ENCODE measurements at regions not wholly inside any gene's neighbourhood (a gene's known extent, or its start where the extent isn't known, plus 50 kb on each side); places are given as distances from the start of the nearest gene placed in this dataset.
"Not testable (repeated sequence)": the region's sequence is repeated elsewhere in the genome, so short reads cannot be mapped to it uniquely, and the experiment has no call there.

DNA sequence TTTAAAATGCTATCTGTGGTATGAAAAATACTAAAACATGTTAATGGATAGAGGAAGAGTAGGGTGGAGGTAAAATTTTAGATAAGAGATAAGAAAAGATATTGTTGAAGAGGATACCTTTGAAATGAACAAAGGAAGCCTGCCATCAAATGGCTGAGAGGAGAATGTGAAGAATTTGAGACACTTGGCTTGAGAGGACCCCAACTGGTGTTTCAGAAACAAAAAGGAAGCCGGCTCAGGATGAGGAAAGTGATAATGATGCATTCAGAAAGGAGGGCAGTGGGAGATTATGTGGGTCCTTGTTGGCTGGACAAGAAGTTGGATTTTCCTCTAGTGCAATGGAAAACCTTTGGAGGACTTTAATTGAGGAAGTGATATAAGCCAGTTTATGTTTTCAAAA is 264.4 kb downstream of the DUSP6 start:
- DNase-seq, result no peak

DNA sequence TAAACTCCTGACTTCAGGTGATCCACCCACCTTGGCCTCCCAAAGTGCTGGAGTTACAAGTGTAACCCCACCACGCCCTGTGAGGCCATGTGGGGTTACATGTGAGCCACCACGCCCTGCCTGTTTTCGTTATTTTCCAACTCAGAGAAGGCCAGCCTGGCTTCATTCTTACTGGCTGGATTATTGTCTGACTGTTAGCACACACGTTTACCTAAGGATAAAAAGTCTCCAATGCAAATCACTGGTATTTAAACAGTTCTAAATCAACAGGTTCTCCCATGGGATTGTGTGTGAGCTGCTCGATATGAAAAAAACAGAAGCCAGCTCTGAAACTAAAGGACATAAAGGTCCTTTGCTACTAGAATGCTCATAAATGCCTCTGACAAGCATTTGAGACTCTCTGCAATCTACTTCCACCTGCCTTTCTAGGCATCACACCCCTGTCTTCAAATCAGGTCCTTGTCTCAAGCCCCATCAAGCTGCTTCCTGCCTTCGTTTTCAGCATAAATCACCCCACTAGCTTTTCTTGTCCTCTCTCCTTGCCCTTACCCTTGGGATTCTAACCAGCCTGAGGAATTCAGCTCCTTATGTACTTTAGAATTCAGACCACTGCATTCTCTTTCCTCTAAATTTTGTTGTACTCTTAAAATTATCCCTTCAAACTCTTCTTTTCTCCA is 265.0 kb downstream of the DUSP6 start:
- no peak for DNase-seq

DNA sequence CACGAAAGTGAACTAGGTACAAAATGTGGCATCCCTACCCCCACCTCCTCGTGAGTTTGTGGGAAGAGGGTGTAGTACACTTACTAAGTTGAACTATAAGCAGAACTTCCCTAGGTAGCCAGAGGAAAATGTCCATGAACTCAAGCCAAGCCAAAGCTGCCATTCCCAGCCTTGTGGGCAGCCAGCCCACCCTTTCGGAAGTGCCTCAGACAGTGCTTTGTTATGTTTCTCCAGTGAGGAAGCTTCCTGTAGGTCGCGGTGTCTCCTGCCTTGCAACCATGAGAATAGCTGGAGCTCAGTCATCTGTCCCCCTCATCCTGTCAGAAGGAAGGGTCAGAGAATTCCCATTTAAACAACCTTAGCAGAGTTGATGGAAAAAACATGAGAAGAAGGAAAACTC is 266.9 kb downstream of the DUSP6 start:
- DNase-seq, result no peak

DNA sequence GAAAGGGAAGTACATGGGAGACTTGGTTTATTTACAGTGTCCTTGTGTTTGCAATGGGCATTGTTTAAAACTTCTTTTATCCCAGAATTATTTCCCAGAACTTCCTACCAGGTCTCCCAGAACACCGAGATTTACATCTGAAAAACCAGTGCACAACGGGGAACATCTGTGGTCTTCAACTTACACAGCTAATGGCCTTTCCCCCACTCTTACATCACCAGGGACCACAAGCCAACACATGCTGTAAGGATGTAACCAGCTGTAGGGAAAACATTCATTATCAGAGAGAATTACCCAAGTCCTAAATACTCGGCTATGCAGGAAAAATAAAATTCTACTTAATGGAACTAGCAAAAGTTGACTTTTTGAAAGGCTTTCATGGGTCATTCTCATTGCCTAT is 267.6 kb downstream of the DUSP6 start:
- no peak for DNase-seq

DNA sequence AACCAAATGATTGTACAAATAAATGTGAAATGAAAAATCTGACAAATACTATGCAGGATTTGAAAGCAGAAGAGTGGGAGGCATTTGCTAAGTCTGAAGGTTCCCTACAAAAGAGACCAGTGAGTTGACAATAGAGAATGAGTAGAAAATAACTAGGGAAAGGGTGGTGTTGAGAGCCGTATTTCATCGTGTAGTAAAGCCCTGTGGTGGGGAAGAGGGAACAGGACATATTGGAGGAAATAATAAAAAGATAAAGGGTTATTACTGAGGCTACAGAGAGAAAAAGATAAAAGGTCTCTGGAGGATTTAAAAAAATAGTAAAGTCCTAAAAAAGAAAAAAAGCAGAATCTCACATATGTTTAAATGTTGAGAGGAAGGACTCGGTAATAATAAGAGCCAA is 268.8 kb downstream of the DUSP6 start:
- DNase-seq, result no peak

DNA sequence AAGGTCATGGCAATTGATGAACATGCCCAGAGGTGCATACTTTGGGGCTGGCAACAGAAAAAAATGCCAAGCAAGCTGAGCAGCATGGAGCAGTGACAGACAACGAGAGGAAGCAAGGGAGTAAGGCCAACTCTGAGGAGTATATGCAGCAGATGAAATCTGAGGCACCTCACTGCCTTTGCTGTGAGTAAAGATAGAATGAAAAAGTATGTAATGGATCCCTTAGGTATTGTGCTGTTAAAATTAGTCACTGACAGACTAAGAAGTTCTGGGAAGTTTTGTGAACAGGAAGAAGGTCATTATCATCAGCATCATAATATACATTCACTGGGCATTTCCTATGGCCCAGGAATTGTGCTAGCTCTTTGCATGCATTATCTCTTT is 269.9 kb downstream of the DUSP6 start:
- no peak for DNase-seq

DNA sequence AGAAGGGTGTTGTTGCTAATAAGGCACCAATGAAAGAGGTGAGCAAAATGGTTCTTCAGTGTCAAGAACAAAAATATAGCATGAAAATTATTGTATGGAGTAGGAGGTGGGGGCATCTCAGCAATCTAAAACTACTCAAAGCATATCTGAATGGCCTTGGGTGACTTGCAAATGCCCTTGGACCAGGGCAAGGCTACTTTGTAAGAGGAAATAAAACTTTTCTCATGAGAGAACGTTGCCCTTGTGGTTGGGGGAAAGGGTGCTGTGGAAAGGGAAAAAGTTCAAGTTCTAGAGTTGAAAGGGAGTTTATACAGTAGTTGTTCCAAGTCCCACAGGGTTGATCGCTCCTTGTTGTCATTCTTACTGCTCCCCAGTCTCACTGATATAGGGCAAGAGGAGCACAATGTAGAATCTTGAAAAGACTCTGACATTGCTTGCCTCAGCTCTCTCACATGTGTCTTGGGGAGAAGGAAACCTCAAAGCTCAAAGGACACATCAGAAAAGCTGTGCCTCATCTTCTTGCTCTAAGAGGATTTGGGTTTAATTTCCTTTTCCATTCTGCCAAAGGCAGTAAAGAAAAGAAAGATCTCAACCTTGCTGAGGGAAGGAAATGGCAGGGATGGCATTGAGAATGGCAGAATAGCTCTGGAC is 270.5 kb downstream of the DUSP6 start:
- DNase-seq, result no peak

DNA sequence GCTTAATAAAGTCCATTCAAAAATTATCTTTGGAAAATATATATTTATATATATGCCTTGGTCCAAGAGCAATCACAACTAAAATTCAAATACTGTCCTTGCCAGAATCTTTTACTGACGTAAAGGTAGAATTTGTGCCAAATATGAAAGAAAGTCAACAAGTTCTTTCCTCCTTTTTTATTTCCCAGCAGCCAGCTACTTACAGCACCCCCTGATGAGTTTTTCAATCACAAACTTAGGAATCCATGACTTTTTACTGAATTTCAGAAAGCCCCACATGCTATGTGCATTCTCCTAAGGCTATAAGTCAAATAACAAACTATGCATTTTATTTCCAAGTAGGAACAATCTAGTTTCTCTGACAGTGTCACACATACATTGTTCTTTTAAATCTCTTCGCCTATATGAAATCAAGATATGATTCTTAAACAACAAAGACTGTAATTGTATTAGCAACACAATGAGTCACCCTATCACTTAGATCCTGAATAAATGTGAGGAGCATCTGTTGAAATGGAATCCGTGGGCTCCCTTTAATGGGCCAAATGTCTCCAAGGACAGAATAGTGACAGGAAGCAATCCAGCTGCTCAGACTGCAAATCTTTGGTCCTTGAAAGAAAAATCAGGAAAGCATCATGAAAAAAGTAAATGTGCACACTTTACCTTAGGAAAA is 271.4 kb downstream of the DUSP6 start:
- DNase-seq, result no peak

DNA sequence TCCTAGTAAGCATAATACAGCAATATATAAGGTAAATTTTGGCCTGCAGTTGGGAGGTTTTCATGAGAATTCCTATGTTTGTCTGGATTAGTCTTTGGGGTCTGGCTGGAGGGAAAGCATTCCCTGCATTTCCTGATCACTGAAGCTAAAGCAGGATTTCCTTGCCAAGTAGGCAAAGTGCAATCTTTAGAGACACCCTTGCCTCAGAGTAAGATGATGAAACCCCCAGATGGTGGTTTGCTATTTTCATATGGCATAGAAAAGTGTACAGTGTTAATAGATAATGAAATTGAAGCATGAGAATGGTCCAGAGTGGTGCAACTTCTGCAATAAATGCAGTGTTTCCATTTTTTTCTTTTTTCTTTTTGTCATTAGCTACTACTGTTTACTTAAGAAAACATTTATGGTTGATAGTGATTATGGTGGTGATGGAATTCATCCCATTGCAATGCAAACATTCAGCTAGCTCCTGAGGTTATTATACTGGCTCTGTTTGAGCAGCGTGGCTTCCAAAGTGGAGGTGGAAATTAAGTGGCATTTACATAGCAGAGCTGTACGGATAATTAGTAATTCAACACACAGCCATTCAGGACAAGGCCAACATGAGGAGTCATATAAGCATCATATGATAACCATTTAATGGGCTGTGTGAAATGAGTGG is 276.3 kb downstream of the DUSP6 start:
- no peak for DNase-seq

DNA sequence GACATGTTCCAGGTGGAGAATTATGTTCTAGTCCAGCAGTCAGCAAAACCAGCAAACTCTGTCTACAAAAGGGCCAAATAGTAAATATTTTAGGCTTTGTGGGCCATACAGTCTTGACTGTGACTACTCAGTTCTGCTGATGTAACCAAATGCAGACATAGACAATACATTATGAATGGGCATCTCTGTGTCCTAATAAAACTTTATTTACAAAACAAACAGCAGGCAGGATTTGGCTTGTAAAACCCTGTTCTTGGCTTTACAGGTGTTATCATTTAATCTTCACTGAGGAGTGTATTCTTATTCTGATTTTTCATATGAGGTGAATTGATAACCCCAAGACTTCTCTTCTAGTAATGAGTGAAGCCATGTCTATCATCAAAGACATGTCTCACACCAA is 278.6 kb downstream of the DUSP6 start:
- DNase-seq, result no peak

DNA sequence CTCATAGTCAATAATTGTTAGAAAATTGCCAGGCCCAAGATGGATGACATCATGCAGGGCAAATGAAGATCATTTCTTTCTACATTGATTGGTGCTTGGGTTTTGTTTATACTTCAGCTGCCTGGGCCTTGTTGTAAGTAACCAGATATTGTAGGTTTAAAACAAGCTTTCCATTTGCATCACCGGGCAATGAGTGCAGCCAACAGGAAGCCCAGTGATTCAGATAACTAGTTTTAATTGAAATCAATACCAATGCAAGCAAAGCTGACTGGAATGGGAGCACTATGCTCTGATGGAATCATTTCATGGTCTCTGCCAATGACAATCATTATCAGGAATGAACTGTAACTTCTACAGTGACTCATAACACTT is 279.3 kb downstream of the DUSP6 start:
- DNase-seq, result peak; percentile 20

DNA sequence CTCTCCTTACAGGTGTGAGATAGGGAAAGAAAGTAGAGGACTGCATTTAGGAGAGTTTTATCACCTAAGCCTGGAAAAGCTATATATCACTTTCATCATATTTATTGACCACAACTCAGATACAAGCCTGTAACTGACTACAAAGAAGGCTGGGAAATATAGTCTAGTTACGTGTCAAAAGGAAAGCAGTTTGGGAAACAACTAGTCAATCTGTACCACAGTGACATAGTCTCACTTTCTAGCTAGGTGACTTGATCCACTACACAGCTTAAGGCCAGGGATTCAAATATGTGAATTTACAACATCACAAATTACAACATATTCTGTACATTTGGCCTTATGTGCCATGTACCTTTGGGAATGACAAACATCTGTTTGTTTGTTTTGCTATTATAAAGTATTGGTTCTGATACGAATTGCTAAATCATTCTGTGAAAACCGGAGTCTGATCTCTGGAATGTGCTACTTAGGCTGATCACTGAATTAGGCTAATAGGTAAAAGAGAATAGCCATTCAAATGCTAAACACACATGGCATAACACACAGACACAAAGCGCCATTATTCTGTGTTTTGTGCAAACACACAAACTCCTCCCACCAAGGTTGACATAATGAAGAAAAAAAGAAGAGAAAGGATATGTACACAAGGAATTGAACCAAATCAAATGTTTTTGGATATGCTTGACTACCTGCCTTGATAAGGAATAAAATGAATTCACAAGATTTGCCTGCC is 279.8 kb downstream of the DUSP6 start:
- DNase-seq, result no peak

DNA sequence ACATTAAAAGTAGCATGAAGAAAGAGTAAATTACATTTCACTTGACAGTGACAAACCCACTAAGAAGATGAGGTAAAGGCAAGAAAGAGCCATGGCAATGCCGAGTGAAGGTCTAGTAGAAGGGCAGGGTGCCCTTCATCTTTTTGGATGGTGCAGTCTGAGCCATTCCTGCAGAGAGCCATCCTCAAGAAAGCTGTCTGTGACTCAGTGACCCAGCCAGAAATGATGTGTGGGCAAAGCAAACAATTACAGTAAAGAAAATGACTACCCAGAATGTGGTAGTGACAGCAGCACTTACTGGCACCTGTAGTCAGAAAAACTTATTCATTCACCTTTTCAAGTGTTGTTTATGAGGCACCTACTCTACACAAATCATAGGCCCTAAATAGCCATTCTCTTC is 281.7 kb downstream of the DUSP6 start:
- DNase-seq, result no peak

DNA sequence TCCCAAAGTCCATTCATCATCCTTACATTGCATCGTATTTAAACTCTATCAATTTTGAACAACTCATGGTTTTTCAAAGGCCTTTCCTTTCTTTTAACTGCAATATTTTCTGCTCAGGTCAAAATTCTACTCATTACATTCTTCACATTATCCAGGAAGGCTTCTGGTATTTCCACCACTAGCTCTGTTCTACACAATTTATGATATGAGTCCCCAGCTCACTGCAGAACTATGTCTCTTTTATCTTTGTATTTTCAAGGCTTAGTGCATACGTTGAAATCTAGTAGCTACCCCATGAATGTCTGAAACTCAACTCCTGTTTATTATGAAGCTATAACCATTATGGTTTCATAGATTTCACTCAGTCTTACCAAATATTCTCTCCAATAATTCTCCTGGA is 282.9 kb downstream of the DUSP6 start:
- no peak for DNase-seq

DNA sequence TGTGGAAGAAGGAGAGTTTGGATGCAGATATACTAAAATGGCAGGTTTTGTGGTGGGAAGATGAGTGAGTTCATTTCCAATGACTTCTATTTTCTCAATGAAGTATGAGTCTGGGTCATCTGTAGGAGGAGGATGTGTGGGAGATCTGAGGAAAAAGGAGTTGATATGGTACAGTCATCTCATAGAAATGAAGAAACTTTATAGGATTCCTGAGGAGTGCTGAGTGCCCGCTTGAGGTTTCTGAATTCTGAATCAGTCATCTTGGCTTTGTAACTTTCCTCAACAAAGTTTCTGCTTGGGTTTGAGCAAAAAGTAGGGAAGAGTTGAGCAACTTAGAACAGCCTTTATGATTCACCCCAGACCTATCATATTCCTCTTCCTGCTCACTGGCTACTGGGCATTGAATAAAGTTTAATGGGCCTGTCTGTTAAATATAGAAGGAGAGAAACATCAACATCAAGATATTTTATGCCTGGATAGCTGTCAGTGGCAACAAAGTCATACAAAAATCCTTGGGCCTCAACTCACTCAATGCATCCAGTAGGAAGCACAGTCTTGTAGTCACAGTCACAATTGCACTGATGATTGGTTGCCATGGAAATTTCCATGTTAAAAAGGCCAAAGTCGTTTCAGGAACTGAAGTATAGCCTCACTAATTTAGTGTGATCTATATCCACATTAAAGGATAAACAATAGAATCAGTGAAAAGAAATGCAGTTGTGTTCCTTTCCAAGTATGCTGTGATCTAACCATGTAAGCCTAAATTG is 284.7 kb downstream of the DUSP6 start:
- DNase-seq, result no peak

DNA sequence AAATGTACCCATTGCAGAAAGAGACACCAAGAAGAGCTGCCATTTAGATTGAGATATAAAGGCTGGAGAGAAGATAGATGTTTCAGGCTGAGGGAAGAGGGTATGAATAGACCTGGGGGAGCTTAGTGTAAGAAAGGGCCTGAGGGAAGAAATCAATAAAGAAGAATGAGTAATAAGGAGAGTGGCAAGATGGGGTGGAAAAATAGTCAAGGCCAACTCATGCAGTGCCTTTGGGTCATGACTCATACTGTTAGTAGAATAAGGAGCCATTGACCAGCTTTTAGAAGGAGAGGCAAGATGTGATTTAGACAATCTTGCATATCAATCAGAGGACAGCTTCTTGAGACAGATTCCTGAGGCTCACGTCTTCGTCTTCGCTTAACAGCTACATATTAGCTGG is 287.5 kb downstream of the DUSP6 start:
- DNase-seq, result no peak

DNA sequence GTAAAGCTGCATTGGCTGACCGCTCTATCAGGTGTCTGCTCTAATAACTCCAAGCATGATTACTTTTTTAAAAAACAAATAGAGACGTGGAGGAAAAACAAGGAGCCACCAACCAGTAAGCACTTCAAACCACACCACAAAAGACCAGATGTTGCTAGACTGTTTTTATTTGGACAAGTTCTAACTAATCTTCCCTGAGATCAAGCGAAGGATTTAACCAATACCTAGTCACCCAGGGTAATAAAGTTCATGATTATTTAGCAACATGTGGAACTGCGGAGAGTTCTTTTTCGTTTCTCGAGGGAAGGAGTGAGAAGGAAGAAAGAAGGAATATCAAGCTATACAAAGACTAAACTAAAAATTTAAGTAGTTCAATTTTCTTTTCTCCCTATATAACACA is 288.1 kb downstream of the DUSP6 start:
- DNase-seq, result no peak

DNA sequence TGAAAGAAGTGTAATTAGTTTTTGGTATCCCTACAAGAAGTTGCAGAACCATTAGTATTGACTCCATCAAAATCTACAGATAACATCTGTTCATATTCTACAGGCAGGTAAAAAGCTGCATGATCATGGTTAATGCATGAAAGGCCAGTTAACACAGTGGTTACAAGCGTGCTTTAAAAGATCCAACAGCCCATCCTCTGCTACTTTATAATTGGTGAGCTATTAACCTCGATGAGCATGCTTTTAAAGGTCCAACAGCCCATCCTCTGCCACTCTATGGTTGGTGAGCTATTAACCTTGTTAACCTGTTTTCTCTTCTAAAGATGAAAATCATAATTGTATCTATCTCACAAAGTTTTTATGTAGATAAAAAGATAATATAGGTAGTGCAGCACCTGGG is 289.3 kb downstream of the DUSP6 start:
- no peak for DNase-seq

DNA sequence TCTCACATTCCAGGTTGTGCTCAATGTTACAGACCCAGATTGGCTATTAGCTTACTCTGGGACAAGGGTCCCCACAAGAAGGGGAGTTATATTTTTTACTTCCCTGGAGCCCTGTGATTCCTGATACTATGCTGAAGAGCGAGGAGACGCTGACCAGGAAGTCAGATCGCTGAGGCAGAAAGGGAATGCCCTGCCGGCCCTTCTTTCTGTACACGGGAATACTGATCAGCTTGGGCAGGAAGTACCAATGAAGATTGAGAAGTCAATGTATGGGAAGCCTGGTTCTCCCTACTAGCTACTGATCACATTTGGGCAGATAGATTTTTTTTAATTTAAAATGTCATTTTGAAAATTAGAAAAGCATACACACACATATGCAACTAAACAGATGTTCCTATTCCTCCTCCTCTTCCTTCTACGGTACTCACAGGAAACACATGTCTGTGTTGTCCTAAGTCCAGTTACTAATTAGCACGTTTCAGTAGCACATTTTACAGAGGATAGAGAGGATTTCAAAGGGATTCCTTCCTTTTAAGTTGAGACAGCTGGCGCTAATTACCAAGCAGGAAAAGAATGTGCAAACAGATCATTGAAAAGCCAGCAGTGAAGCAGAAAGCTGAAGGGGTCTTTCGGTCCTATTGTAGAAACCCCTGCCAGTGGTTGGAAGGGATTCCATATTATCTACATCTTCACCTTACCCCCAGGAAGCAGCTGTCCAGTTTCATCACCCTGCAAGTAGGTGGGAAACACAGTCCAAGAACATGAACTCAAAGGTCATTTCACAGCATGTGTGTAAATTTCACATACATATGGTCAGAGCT is 292.4 kb downstream of the DUSP6 start:
- peak; percentile 44 for DNase-seq

DNA sequence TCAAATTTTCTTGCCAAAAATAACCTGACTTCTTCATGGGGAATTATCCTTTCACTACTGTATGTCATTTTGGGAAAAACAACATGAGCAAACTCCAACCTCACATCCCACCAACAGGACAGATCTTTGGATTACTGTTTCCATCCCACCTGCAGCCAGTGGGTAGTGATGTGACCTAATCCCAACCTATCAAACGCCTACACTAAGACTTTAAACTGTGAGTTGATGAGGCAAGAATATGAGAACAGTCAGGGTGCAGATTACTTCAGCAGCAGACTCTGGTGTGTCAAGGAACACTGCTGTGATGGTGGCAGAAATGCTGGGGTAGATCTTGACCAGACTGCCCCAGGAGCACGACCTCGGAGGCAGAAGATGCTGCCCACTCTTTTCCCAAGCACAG is 293.2 kb downstream of the DUSP6 start:
- DNase-seq, result no peak

DNA sequence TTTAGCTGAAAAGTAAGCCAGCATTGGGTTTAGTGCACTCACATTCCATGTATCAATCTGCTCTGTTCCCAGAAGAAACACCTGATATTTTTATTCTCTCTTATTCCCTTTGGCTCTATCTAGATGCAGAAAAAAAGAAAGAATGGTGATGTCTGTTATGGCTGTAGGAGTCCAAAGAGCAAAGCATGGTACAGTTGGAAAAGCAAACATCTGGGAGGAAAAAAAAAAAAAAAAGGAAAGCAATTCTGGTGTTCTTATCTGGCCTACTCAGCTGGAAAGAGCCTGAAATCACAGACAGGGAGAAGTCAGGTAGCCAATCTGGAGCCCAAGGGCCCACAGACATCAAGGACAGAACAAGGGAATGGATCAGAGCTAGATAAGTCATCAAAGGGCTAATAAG is 293.9 kb downstream of the DUSP6 start:
- no peak for DNase-seq

DNA sequence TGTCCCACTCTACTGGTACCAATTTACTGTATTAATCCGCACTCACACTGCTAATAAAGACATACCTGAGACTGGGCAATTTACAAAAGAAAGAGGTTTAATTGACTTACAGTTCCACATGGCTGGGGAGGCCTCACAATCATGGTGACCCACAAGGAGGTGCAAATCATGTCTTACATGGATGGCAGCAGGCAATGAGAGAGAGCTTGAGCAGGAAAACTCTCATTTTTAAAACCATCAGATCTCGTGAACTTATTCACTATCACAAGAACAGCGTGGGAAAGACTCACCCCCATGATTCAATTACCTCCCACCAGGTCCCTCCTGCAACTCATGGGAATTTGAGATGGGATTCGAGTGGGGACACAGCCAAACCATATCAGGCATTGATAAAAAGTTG is 298.5 kb downstream of the DUSP6 start:
- DNase-seq, result not testable (repeated sequence)

All from retina (tissue), 1 donor.